GM23338 (cell line): ENCODE measurements at regions not wholly inside any gene's neighbourhood (a gene's known extent, or its start where the extent isn't known, plus 50 kb on each side); places are given as distances from the start of the nearest gene placed in this dataset.

Source experiments
- ATAC-seq: fragments of 200-7000 bp; cut with Tn5 transposase; 3 replicates; pipeline ENCODE4 v1.9.1; 2020
- DNase-seq: peaks from one replicate; pipeline ENCODE4 v3.0.0-alpha.2; 2015; ENCODE audit warnings: low spot score
- H2AFZ ChIP-seq: fragments of 200-600 bp; sonication (generic); 2 replicates; pipeline ENCODE4 v1.8.0; 2016; ENCODE audit warnings: antibody characterized with exemption, mild to moderate bottlenecking, moderate library complexity
- H3F3A ChIP-seq: fragments of 200-600 bp; sonication (generic); replicated peaks from 2 replicates; pipeline ENCODE4 v1.8.0; 2017; ENCODE audit warnings: antibody characterized with exemption, mixed run types, low read depth
- H3K27ac ChIP-seq: fragments of 200-600 bp; sonication (generic); 2 replicates; pipeline ENCODE4 v1.6.1; 2016; ENCODE audit warnings: low read depth
- H3K27me3 ChIP-seq: fragments of 200-600 bp; sonication (generic); 2 replicates; pipeline ENCODE4 v1.8.0; 2016; ENCODE audit warnings: mild to moderate bottlenecking, mixed run types, moderate library complexity; ENCODE audit not compliant: insufficient read depth
- H3K36me3 ChIP-seq: fragments of 200-600 bp; sonication (generic); 2 replicates; pipeline ENCODE4 v1.8.0; 2016; ENCODE audit warnings: mild to moderate bottlenecking; ENCODE audit not compliant: insufficient read depth
- H3K4me1 ChIP-seq: fragments of 200-600 bp; sonication (generic); 2 replicates; pipeline ENCODE4 v1.8.0; 2016; ENCODE audit warnings: mild to moderate bottlenecking, moderate library complexity; ENCODE audit not compliant: insufficient read depth
- H3K4me2 ChIP-seq: fragments of 200-600 bp; sonication (generic); 2 replicates; pipeline ENCODE4 v1.7.1; 2017; ENCODE audit warnings: mixed run types
- H3K4me3 ChIP-seq: fragments of 200-600 bp; sonication (generic); 2 replicates; pipeline ENCODE4 v1.6.1; 2016; ENCODE audit warnings: mixed run types
- H3K79me2 ChIP-seq: fragments of 200-600 bp; sonication (generic); replicated peaks from 2 replicates; pipeline ENCODE4 v1.8.0; 2017; ENCODE audit warnings: mild to moderate bottlenecking; ENCODE audit not compliant: insufficient read depth
- H3K9me2 ChIP-seq: fragments of 200-600 bp; sonication (generic); 2 replicates; pipeline ENCODE4 v1.8.0; 2017; ENCODE audit not compliant: insufficient read depth
- H4K20me1 ChIP-seq: fragments of 200-600 bp; sonication (generic); replicated peaks from 2 replicates; pipeline ENCODE4 v1.8.0; 2017; ENCODE audit warnings: mild to moderate bottlenecking; ENCODE audit not compliant: insufficient read depth
- H3K27ac Mint-ChIP-seq: 2 replicates; pipeline ENCODE4 v1.8.0; 2020; ENCODE audit warnings: inconsistent platforms, mild to moderate bottlenecking, moderate library complexity, mixed read lengths
- H3K27me3 Mint-ChIP-seq: 3 replicates; pipeline ENCODE4 v1.8.0; 2022; ENCODE audit warnings: low read depth, mild to moderate bottlenecking, moderate library complexity, mixed read lengths, inconsistent platforms; ENCODE audit not compliant: insufficient read depth, poor library complexity
- H3K36me3 Mint-ChIP-seq: 3 replicates; pipeline ENCODE4 v1.8.0; 2021; ENCODE audit warnings: low read depth, mild to moderate bottlenecking, inconsistent platforms, moderate library complexity, mixed read lengths
- H3K4me1 Mint-ChIP-seq: 3 replicates; pipeline ENCODE4 v1.8.0; 2020; ENCODE audit warnings: mild to moderate bottlenecking, inconsistent platforms, mixed read lengths
- H3K4me3 Mint-ChIP-seq: 3 replicates; pipeline ENCODE4 v1.8.0; 2021; ENCODE audit warnings: moderate library complexity, mild to moderate bottlenecking, inconsistent platforms, mixed read lengths
- H3K9me3 Mint-ChIP-seq: 3 replicates; pipeline ENCODE4 v1.8.0; 2020; ENCODE audit warnings: moderate library complexity, mild to moderate bottlenecking, inconsistent platforms, mixed read lengths
- EZH2 ChIP-seq: fragments of 200-600 bp; sonication (generic); IDR thresholded peaks from one replicate; pipeline ENCODE4 v1.8.0; 2017; ENCODE audit warnings: antibody characterized with exemption, mild to moderate bottlenecking, low read depth; ENCODE audit not compliant: unreplicated experiment
- ZNF114 ChIP-seq: fragments of 250-450 bp; sonication (Bioruptor Pico); IDR thresholded peaks from 2 replicates; pipeline ENCODE4 v1.5.0; 2020; ENCODE audit warnings: mild to moderate bottlenecking, moderate library complexity
- TF ChIP-seq, protein P1 (sequence below): fragments of 250-450 bp; sonication (Bioruptor Pico); IDR thresholded peaks from 2 replicates; pipeline ENCODE4 v1.5.0; 2020; ENCODE audit warnings: mild to moderate bottlenecking, moderate library complexity
- TF ChIP-seq, protein P2 (sequence below): IDR thresholded peaks from 2 replicates; pipeline ENCODE4 v1.6.1; 2016; ENCODE audit warnings: antibody characterized with exemption

- TF ChIP-seq, protein P1, sequence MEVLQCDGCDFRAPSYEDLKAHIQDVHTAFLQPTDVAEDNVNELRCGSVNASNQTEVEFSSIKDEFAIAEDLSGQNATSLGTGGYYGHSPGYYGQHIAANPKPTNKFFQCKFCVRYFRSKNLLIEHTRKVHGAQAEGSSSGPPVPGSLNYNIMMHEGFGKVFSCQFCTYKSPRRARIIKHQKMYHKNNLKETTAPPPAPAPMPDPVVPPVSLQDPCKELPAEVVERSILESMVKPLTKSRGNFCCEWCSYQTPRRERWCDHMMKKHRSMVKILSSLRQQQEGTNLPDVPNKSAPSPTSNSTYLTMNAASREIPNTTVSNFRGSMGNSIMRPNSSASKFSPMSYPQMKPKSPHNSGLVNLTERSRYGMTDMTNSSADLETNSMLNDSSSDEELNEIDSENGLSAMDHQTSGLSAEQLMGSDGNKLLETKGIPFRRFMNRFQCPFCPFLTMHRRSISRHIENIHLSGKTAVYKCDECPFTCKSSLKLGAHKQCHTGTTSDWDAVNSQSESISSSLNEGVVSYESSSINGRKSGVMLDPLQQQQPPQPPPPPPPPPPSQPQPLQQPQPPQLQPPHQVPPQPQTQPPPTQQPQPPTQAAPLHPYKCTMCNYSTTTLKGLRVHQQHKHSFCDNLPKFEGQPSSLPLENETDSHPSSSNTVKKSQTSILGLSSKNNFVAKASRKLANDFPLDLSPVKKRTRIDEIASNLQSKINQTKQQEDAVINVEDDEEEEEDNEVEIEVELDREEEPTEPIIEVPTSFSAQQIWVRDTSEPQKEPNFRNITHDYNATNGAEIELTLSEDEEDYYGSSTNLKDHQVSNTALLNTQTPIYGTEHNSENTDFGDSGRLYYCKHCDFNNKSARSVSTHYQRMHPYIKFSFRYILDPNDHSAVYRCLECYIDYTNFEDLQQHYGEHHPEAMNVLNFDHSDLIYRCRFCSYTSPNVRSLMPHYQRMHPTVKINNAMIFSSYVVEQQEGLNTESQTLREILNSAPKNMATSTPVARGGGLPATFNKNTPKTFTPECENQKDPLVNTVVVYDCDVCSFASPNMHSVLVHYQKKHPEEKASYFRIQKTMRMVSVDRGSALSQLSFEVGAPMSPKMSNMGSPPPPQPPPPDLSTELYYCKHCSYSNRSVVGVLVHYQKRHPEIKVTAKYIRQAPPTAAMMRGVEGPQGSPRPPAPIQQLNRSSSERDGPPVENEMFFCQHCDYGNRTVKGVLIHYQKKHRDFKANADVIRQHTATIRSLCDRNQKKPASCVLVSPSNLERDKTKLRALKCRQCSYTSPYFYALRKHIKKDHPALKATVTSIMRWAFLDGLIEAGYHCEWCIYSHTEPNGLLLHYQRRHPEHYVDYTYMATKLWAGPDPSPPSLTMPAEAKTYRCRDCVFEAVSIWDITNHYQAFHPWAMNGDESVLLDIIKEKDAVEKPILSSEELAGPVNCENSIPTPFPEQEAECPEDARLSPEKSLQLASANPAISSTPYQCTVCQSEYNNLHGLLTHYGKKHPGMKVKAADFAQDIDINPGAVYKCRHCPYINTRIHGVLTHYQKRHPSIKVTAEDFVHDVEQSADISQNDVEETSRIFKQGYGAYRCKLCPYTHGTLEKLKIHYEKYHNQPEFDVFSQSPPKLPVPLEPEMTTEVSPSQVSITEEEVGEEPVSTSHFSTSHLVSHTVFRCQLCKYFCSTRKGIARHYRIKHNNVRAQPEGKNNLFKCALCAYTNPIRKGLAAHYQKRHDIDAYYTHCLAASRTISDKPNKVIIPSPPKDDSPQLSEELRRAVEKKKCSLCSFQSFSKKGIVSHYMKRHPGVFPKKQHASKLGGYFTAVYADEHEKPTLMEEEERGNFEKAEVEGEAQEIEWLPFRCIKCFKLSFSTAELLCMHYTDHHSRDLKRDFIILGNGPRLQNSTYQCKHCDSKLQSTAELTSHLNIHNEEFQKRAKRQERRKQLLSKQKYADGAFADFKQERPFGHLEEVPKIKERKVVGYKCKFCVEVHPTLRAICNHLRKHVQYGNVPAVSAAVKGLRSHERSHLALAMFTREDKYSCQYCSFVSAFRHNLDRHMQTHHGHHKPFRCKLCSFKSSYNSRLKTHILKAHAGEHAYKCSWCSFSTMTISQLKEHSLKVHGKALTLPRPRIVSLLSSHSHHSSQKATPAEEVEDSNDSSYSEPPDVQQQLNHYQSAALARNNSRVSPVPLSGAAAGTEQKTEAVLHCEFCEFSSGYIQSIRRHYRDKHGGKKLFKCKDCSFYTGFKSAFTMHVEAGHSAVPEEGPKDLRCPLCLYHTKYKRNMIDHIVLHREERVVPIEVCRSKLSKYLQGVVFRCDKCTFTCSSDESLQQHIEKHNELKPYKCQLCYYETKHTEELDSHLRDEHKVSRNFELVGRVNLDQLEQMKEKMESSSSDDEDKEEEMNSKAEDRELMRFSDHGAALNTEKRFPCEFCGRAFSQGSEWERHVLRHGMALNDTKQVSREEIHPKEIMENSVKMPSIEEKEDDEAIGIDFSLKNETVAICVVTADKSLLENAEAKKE (CRISPR knock-in tag), result no peak
- TF ChIP-seq ZNF114, result no peak
Measured at GRCh38 chr10:27368706-27369105, 128.1 kb upstream of the ACBD5 start (continued).

DNA sequence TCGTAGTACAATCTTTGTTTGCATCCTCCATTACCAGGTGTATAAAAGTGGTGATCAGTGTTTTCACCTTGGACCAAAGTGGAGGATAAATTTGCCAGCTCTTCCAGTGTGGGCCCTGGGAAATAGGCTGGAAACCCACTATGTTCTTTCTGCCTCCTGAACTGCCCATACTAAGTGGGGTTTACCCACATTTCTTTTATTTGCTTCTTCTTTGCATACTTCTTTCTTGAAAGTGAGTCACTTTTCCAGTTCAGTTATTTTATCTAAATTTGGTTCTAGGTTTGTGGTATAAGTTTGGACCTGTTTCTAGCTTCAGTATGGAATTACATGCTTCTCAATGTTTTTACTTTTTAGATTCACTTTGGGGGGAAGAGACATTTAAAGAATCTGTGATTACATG lies 126.2 kb upstream of the ACBD5 start:
- TF ChIP-seq EZH2 (no peak), ZNF114 (no peak)
- TF ChIP-seq, protein P2, sequence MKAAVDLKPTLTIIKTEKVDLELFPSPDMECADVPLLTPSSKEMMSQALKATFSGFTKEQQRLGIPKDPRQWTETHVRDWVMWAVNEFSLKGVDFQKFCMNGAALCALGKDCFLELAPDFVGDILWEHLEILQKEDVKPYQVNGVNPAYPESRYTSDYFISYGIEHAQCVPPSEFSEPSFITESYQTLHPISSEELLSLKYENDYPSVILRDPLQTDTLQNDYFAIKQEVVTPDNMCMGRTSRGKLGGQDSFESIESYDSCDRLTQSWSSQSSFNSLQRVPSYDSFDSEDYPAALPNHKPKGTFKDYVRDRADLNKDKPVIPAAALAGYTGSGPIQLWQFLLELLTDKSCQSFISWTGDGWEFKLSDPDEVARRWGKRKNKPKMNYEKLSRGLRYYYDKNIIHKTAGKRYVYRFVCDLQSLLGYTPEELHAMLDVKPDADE, result no peak
- Histone ChIP-seq H3F3A (no peaks in the 10 kb centered on the region), H3K79me2 (no peaks in the 10 kb centered on the region), H3K9me2 (no peaks in the 10 kb centered on the region), H3K27ac (no peak overlapping the region), H2AFZ (no peak overlapping the region), H3K36me3 (no peaks in the 10 kb centered on the region), H3K4me1 (no peaks in the 10 kb centered on the region), H4K20me1 (no peaks in the 10 kb centered on the region; the same call in 1 of the 2 replicates), H3K4me2 (no peak overlapping the region), H3K27me3 (no peaks in the 10 kb centered on the region), H3K4me3 (no peak overlapping the region)
- ATAC-seq, result no peak
- Mint-ChIP-seq H3K27me3 (no peaks in the 10 kb centered on the region), H3K4me1 (no peaks in the 10 kb centered on the region), H3K9me3 (no peaks in the 10 kb centered on the region), H3K27ac (no peak overlapping the region), H3K4me3 (no peak overlapping the region), H3K36me3 (no peaks in the 10 kb centered on the region)
- DNase-seq, result no peak
